ENCODE measurements at regions not wholly inside any gene's neighbourhood (a gene's known extent, or its start where the extent isn't known, plus 50 kb on each side); places are given as distances from the start of the nearest gene placed in this dataset.
A peak's percentile ranks its signal among the peaks of the same experiment; 100 is the strongest.

DNA sequence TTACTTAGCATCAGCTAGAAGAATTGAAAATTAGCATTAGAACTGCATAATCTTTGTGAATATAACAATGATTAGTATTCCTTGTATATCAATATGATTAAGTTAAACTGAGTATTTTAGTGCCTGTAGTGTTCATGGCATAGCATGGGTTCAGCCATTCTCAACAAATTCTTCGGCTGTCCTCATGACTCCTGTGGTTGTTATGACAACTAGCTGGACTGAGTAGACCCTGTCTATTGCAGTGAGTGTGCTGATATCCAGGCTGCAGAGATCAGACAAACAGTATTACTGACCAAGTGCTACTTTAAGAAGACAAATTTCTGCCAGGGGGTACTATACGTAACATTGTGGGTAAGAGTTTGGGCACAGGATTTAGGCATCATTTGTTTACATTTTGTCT, 125.9 kb downstream of the NUDT12 start:
- TF ChIP-seq, protein P1, sequence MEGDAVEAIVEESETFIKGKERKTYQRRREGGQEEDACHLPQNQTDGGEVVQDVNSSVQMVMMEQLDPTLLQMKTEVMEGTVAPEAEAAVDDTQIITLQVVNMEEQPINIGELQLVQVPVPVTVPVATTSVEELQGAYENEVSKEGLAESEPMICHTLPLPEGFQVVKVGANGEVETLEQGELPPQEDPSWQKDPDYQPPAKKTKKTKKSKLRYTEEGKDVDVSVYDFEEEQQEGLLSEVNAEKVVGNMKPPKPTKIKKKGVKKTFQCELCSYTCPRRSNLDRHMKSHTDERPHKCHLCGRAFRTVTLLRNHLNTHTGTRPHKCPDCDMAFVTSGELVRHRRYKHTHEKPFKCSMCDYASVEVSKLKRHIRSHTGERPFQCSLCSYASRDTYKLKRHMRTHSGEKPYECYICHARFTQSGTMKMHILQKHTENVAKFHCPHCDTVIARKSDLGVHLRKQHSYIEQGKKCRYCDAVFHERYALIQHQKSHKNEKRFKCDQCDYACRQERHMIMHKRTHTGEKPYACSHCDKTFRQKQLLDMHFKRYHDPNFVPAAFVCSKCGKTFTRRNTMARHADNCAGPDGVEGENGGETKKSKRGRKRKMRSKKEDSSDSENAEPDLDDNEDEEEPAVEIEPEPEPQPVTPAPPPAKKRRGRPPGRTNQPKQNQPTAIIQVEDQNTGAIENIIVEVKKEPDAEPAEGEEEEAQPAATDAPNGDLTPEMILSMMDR (conservative IDR thresholded peaks at IDR 0.05; ENCODE audit: control insufficient read depth, insufficient read depth, low read depth, low read length) = no peak
- DNase-seq (ENCODE audit: low read depth) = no peak
- no peak overlapping the region for H3K4me3 ChIP-seq (ENCODE audit: control insufficient read depth, low read depth, low read length)

DNA sequence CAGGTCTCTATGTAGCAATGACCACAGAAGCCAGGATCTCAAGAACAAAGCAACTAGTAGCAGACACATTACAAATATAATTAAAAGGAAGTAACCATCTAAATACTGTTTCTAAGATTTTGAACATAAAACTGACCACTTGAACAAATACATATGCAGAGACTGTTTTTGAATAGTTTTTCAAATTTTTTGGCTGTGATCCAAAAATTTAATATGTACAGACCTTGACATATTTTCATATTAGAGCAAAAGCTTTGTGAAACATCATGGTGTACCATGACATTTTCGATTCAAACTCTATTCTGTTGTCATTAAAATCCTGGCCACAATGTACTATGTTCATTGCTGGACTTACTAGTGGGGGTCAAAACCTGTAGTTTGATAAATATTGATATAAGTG, 126.5 kb downstream of the NUDT12 start:
- DNase-seq (ENCODE audit: low read depth) = no peak
- no peak overlapping the region for H3K4me3 ChIP-seq (ENCODE audit: control insufficient read depth, low read depth, low read length)
- TF ChIP-seq, protein P1 (conservative IDR thresholded peaks at IDR 0.05; ENCODE audit: control insufficient read depth, insufficient read depth, low read depth, low read length) = no peak

DNA sequence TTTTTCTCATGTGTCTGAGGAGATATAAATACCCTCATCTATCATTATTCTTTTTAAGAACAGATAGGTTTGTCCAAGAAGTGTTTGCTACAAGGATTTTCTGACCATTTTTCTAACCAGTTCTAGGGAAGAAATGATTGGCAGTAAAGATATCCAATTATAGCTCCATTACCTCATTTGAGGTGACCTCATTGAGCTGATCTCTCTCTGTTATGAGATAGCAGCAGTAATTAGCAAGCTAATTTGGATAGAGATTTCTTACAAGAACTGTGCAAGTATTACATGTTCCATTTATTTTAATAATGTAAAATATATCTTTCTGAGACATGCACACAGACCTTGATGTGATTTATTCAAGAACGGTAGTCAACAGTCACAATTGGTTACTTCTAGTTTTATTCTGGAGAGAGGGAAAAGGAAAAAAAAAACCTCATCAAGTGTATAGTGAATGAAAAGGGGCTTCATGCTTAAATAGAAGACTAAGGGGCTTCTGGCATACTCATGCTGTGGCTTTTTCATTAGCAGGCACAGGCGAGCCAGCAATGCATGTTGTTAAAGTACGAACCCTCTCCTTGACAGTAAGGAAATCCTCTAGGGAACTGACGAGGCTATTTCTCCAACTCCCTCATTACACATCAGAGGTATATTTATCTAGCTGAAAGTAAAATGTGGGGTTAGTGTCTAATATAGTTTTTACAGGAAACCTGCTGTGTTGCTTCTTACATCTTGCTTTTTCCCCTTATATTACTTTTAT, 127.3 kb downstream of the NUDT12 start:
- no peak overlapping the region for H3K4me3 ChIP-seq (ENCODE audit: control insufficient read depth, low read depth, low read length)
- peak; percentile 56 for DNase-seq (ENCODE audit: low read depth)
- TF ChIP-seq, protein P1 (conservative IDR thresholded peaks at IDR 0.05; ENCODE audit: control insufficient read depth, insufficient read depth, low read depth, low read length) = no peak

DNA sequence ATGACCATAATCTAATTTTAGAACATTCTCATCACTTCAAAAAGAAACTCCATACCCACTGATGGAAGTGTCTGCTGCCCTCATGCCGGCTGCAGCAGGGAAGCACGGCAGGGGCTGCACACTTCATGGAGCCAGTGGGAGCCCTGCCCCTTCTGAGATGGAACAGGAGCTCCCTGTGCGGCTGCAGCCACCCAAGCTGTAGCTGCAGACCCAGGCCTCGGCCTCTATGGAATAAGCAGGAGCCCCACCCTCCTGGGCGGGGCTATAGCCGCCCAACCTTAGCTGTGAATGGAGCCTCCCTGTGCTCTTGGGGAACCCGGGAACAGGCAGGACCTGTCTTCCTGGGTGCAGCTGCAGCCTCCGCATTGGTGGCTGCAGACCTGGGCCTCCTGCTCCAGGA, 128.5 kb downstream of the NUDT12 start:
- no peak overlapping the region for H3K4me3 ChIP-seq (ENCODE audit: control insufficient read depth, low read depth, low read length)
- TF ChIP-seq, protein P1 (conservative IDR thresholded peaks at IDR 0.05; ENCODE audit: control insufficient read depth, insufficient read depth, low read depth, low read length) = no peak
- DNase-seq (ENCODE audit: low read depth) = no peak

DNA sequence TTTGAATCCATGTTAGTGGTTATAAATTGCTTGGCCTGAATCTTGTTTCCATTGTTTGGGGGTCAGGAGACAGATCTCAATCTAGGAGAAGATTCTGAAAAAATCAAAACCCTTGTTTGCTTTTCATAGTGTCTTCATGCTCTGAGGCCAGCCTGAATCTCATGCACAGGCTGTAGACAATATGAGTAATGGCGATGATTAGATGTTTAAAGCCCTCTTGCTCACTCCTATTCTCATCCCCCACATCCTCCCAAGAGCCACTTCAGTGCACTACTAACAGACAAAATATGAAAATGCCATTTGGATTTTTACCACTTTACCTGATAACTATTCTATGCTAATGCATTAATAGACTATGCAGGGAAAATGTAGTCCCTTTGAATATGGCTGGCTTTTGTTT, 129.4 kb downstream of the NUDT12 start:
- H3K4me3 ChIP-seq (ENCODE audit: control insufficient read depth, low read depth, low read length) = no peak overlapping the region
- TF ChIP-seq, protein P1 (conservative IDR thresholded peaks at IDR 0.05; ENCODE audit: control insufficient read depth, insufficient read depth, low read depth, low read length) = no peak
- DNase-seq (ENCODE audit: low read depth) = peak; percentile 52

DNA sequence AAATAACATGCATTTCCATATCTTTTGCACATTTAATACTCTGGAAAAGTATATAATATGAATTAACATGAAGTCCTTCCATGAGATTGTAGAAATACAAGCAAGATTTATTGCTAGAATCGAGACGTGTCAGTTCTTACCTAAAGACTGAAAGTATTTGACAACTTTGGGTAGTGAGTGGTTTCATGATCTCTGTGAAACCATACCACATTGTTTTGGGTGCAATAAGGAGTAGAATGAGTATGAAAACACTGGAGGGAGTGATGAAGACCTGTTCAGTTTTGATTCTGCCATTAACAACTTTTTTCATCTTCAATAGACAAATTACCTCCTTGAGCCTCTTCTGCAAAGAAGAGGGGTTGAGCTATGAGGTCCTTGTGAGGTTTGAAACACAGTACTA, 133.7 kb downstream of the NUDT12 start:
- no peak for DNase-seq (ENCODE audit: low read depth)

More for the DNA sequence above, 133.7 kb downstream of the NUDT12 start:
- no peak overlapping the region for H3K4me3 ChIP-seq (ENCODE audit: control insufficient read depth, low read depth, low read length)
- TF ChIP-seq, protein P1 (conservative IDR thresholded peaks at IDR 0.05; ENCODE audit: control insufficient read depth, insufficient read depth, low read depth, low read length) = no peak

All from fibroblast of mammary gland (primary cell).